HFFc6 (cell line): ENCODE measurements at regions not wholly inside any gene's neighbourhood (a gene's known extent, or its start where the extent isn't known, plus 50 kb on each side); places are given as distances from the start of the nearest gene placed in this dataset.
A peak's percentile ranks its signal among the peaks of the same experiment; 100 is the strongest.

Source experiments
- DNase-seq: peaks from one replicate; pipeline ENCODE4 v3.0.0-alpha.2; 2018
- H3K27ac Mint-ChIP-seq: 2 replicates; pipeline ENCODE4 v1.8.0; 2020; ENCODE audit warnings: mild to moderate bottlenecking, mixed read lengths
- H3K27me3 Mint-ChIP-seq: 2 replicates; pipeline ENCODE4 v1.8.0; 2021; ENCODE audit warnings: mild to moderate bottlenecking, moderate library complexity, mixed read lengths; ENCODE audit not compliant: insufficient read depth
- H3K36me3 Mint-ChIP-seq: 2 replicates; pipeline ENCODE4 v1.8.0; 2021; ENCODE audit warnings: low read depth, mixed read lengths
- H3K4me1 Mint-ChIP-seq: 2 replicates; pipeline ENCODE4 v1.8.0; 2020; ENCODE audit warnings: low read depth, mixed read lengths
- H3K4me3 Mint-ChIP-seq: 2 replicates; pipeline ENCODE4 v1.8.0; 2020; ENCODE audit warnings: mild to moderate bottlenecking, moderate library complexity, mixed read lengths
- H3K9me3 Mint-ChIP-seq: 2 replicates; pipeline ENCODE4 v1.8.0; 2020; ENCODE audit warnings: mild to moderate bottlenecking, mixed read lengths
- CTCF ChIP-seq: fragments of 200-600 bp; sonication (generic); IDR thresholded peaks from 2 replicates; pipeline ENCODE4 v1.5.0; 2021; ENCODE audit warnings: antibody characterized with exemption, mild to moderate bottlenecking

GRCh38 chr5:167665841-167666375, 625.5 kb upstream of the WWC1 start:
- no peak overlapping the region for H3K4me3 Mint-ChIP-seq
- H3K36me3 Mint-ChIP-seq, result no peaks in the 10 kb centered on the region
- no peak overlapping the region for H3K27ac Mint-ChIP-seq
- H3K4me1 Mint-ChIP-seq, result peaks cover 53% of the 10 kb centered on the region
- TF ChIP-seq CTCF, result no peak
- H3K9me3 Mint-ChIP-seq, result no peaks in the 10 kb centered on the region
- DNase-seq, result no peak
- no peaks in the 10 kb centered on the region for H3K27me3 Mint-ChIP-seq

- DNase-seq, result peak; percentile 67
- H3K27ac Mint-ChIP-seq, result peak overlapping the region; percentile 83
Measured at GRCh38 chr5:167671176-167671575, 620.3 kb upstream of the WWC1 start.

GRCh38 chr5:167673942-167674341, 617.5 kb upstream of the WWC1 start:
- H3K4me3 Mint-ChIP-seq, result no peak overlapping the region
- H3K36me3 Mint-ChIP-seq, result peaks cover 24% of the 10 kb centered on the region
- H3K4me1 Mint-ChIP-seq, result peaks cover 47% of the 10 kb centered on the region
- no peak for TF ChIP-seq CTCF
- DNase-seq, result no peak
- H3K27me3 Mint-ChIP-seq, result no peaks in the 10 kb centered on the region
- H3K9me3 Mint-ChIP-seq, result peaks cover 13% of the 10 kb centered on the region
- H3K27ac Mint-ChIP-seq, result no peak overlapping the region

More at GRCh38 chr5:167671176-167671575, 620.3 kb upstream of the WWC1 start:
- Mint-ChIP-seq H3K4me3 (peak overlapping the region; percentile 33), H3K9me3 (no peaks in the 10 kb centered on the region), H3K36me3 (peaks cover 6% of the 10 kb centered on the region; the same call in 1 of the 2 replicates), H3K27me3 (no peaks in the 10 kb centered on the region), H3K4me1 (peaks cover 51% of the 10 kb centered on the region)
- TF ChIP-seq CTCF, result no peak

GRCh38 chr5:167678481-167678880, 613.0 kb upstream of the WWC1 start:
- no peak overlapping the region for H3K4me3 Mint-ChIP-seq
- H3K27ac Mint-ChIP-seq, result no peak overlapping the region
- H3K27me3 Mint-ChIP-seq, result no peaks in the 10 kb centered on the region
- peaks cover 27% of the 10 kb centered on the region for H3K36me3 Mint-ChIP-seq
- TF ChIP-seq CTCF, result no peak
- DNase-seq, result no peak
- peaks cover 14% of the 10 kb centered on the region for H3K9me3 Mint-ChIP-seq
- H3K4me1 Mint-ChIP-seq, result peaks cover 8% of the 10 kb centered on the region

DNA sequence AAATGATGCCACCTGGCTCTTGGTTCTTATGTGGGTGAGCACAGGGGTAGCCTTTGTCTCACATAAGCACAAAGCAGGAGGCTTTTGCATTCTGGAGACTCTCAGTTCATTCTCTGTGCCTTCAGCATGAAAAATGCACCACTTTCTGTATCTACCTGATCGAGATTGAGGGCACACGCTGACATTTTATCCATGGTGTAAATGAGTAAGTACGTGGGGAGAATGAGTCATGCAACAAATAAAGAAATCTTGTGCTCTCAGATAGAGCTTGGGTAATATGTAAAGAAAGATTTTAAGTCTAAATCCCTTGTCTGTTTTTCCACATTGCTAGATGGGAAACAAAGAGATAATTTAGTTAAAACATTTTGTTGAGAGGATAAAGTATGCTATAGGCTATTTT, 607.2 kb upstream of the WWC1 start:
- no peak for TF ChIP-seq CTCF
- Mint-ChIP-seq H3K27me3 (no peaks in the 10 kb centered on the region; the same call in 1 of the 2 replicates), H3K36me3 (0 out of 2 replicates have a peak, but pooled peaks cover 5% of the 10 kb centered on the region), H3K4me1 (peaks cover 23% of the 10 kb centered on the region), H3K4me3 (no peak overlapping the region), H3K27ac (no peak overlapping the region; the same call in 1 of the 2 replicates), H3K9me3 (peaks cover 4% of the 10 kb centered on the region; the same call in 1 of the 2 replicates)
- DNase-seq, result no peak
